ENCODE measurements at regions not wholly inside any gene's neighbourhood (a gene's known extent, or its start where the extent isn't known, plus 50 kb on each side); places are given as distances from the start of the nearest gene placed in this dataset.

DNA sequence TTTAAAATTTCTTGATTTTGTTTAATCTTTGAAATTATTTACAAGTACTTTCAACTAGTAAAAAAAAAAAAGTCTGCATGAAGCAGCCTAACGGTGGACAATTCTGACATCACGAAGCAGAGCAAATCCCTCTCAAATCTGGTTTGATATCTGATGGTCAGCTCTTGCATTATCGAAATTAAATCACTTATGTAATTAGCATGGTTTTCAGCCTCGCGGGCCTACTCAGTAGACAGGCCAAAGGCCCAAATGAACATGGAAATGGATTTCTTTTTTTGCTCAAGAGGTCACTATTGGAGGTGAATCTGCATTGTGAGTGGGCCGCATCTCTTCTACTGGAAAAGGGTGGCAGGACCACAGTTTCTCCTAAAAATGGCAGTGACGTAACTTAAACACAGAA, 209.8 kb downstream of the NR2F2 start:
- TF ChIP-seq, protein P1, sequence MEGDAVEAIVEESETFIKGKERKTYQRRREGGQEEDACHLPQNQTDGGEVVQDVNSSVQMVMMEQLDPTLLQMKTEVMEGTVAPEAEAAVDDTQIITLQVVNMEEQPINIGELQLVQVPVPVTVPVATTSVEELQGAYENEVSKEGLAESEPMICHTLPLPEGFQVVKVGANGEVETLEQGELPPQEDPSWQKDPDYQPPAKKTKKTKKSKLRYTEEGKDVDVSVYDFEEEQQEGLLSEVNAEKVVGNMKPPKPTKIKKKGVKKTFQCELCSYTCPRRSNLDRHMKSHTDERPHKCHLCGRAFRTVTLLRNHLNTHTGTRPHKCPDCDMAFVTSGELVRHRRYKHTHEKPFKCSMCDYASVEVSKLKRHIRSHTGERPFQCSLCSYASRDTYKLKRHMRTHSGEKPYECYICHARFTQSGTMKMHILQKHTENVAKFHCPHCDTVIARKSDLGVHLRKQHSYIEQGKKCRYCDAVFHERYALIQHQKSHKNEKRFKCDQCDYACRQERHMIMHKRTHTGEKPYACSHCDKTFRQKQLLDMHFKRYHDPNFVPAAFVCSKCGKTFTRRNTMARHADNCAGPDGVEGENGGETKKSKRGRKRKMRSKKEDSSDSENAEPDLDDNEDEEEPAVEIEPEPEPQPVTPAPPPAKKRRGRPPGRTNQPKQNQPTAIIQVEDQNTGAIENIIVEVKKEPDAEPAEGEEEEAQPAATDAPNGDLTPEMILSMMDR (IDR thresholded peaks at IDR 0.05; ENCODE audit: low read depth, low read length) = no peak
- no peak for TF ChIP-seq EZH2phosphoT487 (IDR thresholded peaks at IDR 0.05; ENCODE audit: low read depth)

All from OCI-LY3 (cell line).